ENCODE measurements at regions not wholly inside any gene's neighbourhood (a gene's known extent, or its start where the extent isn't known, plus 50 kb on each side); places are given as distances from the start of the nearest gene placed in this dataset.

DNA sequence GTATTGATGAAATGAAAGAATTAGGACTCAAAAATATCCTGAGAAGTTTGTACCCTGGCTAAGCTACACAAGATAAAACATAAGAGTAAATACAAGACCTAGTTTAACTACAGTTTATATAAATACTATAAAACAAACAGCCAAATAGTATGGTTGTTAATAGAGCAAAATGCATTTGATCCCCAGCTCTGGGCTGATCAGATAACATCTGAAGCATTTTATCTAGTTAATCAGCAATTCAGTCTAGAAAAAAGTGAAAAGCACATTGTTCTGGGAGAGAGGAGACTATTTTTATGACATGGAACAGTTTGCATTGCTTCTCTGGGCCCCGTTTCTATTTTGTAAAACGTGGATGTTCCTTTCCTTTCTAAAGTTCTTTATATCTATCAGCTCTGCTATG, 139.6 kb upstream of the RORB start:
- dilution Hi-C loops (cut with MboI; ENCODE audit: extremely low pct_ligation_motif_present, low sequenced_read_pairs), result no loop called here
- no peak for TF ChIP-seq MYC (IDR thresholded peaks at IDR 0.05; ENCODE audit: low read depth, low read length)
- no peak for TF ChIP-seq GATA2 (IDR thresholded peaks at IDR 0.05; ENCODE audit: insufficient read depth, insufficient read length, low read depth, low read length)
- no peak for TF ChIP-seq POLR2AphosphoS5 (IDR thresholded peaks at IDR 0.05; ENCODE audit: insufficient read depth, low read depth, low read length)
- TF ChIP-seq, protein P1, sequence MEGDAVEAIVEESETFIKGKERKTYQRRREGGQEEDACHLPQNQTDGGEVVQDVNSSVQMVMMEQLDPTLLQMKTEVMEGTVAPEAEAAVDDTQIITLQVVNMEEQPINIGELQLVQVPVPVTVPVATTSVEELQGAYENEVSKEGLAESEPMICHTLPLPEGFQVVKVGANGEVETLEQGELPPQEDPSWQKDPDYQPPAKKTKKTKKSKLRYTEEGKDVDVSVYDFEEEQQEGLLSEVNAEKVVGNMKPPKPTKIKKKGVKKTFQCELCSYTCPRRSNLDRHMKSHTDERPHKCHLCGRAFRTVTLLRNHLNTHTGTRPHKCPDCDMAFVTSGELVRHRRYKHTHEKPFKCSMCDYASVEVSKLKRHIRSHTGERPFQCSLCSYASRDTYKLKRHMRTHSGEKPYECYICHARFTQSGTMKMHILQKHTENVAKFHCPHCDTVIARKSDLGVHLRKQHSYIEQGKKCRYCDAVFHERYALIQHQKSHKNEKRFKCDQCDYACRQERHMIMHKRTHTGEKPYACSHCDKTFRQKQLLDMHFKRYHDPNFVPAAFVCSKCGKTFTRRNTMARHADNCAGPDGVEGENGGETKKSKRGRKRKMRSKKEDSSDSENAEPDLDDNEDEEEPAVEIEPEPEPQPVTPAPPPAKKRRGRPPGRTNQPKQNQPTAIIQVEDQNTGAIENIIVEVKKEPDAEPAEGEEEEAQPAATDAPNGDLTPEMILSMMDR (IDR thresholded peaks at IDR 0.05; ENCODE audit: extremely low read depth in 1 of 2, insufficient read depth in 1 of 2, low read depth in 1 of 2, low read length in 2 of 2), result no peak
- TF ChIP-seq, protein P2, sequence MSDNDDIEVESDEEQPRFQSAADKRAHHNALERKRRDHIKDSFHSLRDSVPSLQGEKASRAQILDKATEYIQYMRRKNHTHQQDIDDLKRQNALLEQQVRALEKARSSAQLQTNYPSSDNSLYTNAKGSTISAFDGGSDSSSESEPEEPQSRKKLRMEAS (IDR thresholded peaks at IDR 0.05; ENCODE audit: insufficient read depth, insufficient read length), result no peak
- TF ChIP-seq POLR2A (IDR thresholded peaks at IDR 0.05; ENCODE audit: low read depth, low read length), result no peak
- no peak for TF ChIP-seq EZH2 (IDR thresholded peaks at IDR 0.05; ENCODE audit: borderline replicate concordance, low read depth, low read length, severe bottlenecking)
- TF ChIP-seq JUN (IDR thresholded peaks at IDR 0.05; ENCODE audit: borderline replicate concordance, insufficient read depth, insufficient read length, low read depth), result no peak
- no peak for TF ChIP-seq FOS (IDR thresholded peaks at IDR 0.05; ENCODE audit: borderline replicate concordance, insufficient read depth, low read length)

More for the DNA sequence above, 139.6 kb upstream of the RORB start:
- Histone ChIP-seq H4K20me1 (replicated peaks; ENCODE audit: control insufficient read depth, extremely low read depth, insufficient read depth, low read length) (no peaks in the 10 kb centered on the region), H3K4me3 (replicated peaks in 1 of 3; ENCODE audit: insufficient read depth in 1 of 3, low read depth in 1 of 3, low read length in 3 of 3) (no peak overlapping the region), H2AFZ (ENCODE audit: low read depth, low read length) (no peak overlapping the region), H3K4me2 (ENCODE audit: insufficient read depth, low read length) (no peak overlapping the region), H3K4me1 (ENCODE audit: control insufficient read depth, extremely low read depth, insufficient read depth, low read length) (no peaks in the 10 kb centered on the region), H3K9me1 (replicated peaks; ENCODE audit: control insufficient read depth, extremely low read depth, insufficient read depth, low read length) (no peaks in the 10 kb centered on the region), H3K27ac (ENCODE audit: insufficient read depth, low read depth, low read length) (no peak overlapping the region), H3K36me3 (ENCODE audit: control insufficient read depth in 2 of 2, extremely low read depth in 1 of 2, insufficient read depth in 2 of 2, low read length in 2 of 2) (no peaks in the 10 kb centered on the region), H3K27me3 (ENCODE audit: control insufficient read depth in 2 of 2, insufficient read depth in 2 of 2, low read length in 2 of 2) (no peaks in the 10 kb centered on the region), H3K9me3 (replicated peaks; ENCODE audit: control insufficient read depth, insufficient read depth, low read length) (peaks cover 3% of the 10 kb centered on the region), H3K79me2 (ENCODE audit: control insufficient read depth, insufficient read depth, low read length) (no peaks in the 10 kb centered on the region), H3K9ac (replicated peaks; ENCODE audit: extremely low read depth, insufficient read depth, low read length) (no peak overlapping the region)
- ChIA-PET CTCF (no interaction called here), POLR2A (no interaction called here)
- no peak for FAIRE-seq
- intact Hi-C loops (cut with micrococcal nuclease), result no loop called here
- BruUV-seq (replicated peaks), result no TSS peak
- DNase-seq (ENCODE audit: low read depth, low spot score), result no peak

Data from endothelial cell of umbilical vein (primary cell).